Panc1 (cell line): ENCODE measurements at regions not wholly inside any gene's neighbourhood (a gene's known extent, or its start where the extent isn't known, plus 50 kb on each side); places are given as distances from the start of the nearest gene placed in this dataset.

Experiments
- CTCF ChIP-seq: fragments of 450-650 bp; IDR thresholded peaks from 2 replicates; pipeline ENCODE4 v1.5.1; 2017; ENCODE audit warnings: mild to moderate bottlenecking
- POLR2AphosphoS5 ChIP-seq: IDR thresholded peaks from 2 replicates; pipeline ENCODE4 v1.6.1; 2012; ENCODE audit warnings: mild to moderate bottlenecking, low read depth, low read length, moderate library complexity
- REST ChIP-seq, 2 experiments: IDR thresholded peaks; 2 replicates each; pipeline ENCODE4 v1.6.1; 2011 to 2012; ENCODE audit warnings: low read depth in 2 of 2, control low read depth in 1 of 2, low read length in 1 of 2, mild to moderate bottlenecking in 1 of 2, moderate library complexity in 1 of 2; ENCODE audit not compliant: insufficient read depth in 1 of 2
- SIN3A ChIP-seq: IDR thresholded peaks from 2 replicates; pipeline ENCODE4 v1.6.1; 2012; ENCODE audit warnings: low read depth, mild to moderate bottlenecking, low read length, moderate library complexity, borderline replicate concordance; ENCODE audit not compliant: insufficient read depth
- TCF7L2 ChIP-seq: IDR thresholded peaks from 2 replicates; pipeline ENCODE4 v1.6.1; 2011; ENCODE audit warnings: mild to moderate bottlenecking, low read depth, low read length, inconsistent platforms

GRCh38 chr4:179048839-179049453 lies 1606.7 kb upstream of the AGA start:
- TF ChIP-seq REST (IDR thresholded peaks at IDR 0.05; ENCODE audit: insufficient read depth in 1 of 2, low read depth in 2 of 2, low read length in 1 of 2): no peak
- TF ChIP-seq POLR2AphosphoS5: no peak
- TF ChIP-seq CTCF: no peak
- no peak for TF ChIP-seq SIN3A
- TF ChIP-seq TCF7L2: no peak
